NCI-H1105 (cell line): ENCODE measurements at regions not wholly inside any gene's neighbourhood (a gene's known extent, or its start where the extent isn't known, plus 50 kb on each side); places are given as distances from the start of the nearest gene placed in this dataset.

ENCODE experiments used
- DNase-seq: peaks from one replicate; lab custom pipeline; 2025; lab: John Stamatoyannopoulos, UW

- no peak for DNase-seq
These were observed 198.4 kb upstream of the KIAA1217 start for GRCh38 chr10:24010436-24010970.

GRCh38 chr10:24012249-24012803, 196.6 kb upstream of the KIAA1217 start:
- no peak for DNase-seq

GRCh38 chr10:24027107-24027506, 181.8 kb upstream of the KIAA1217 start:
- no peak for DNase-seq

GRCh38 chr10:24034571-24034970, 174.4 kb upstream of the KIAA1217 start:
- DNase-seq, result no peak

GRCh38 chr10:24035761-24036160, 173.2 kb upstream of the KIAA1217 start:
- no peak for DNase-seq

GRCh38 chr10:24039315-24039714, 169.6 kb upstream of the KIAA1217 start:
- DNase-seq, result no peak

GRCh38 chr10:24039897-24040296, 169.0 kb upstream of the KIAA1217 start:
- no peak for DNase-seq

GRCh38 chr10:24041034-24041433, 167.9 kb upstream of the KIAA1217 start:
- DNase-seq, result no peak

GRCh38 chr10:24041834-24042233, 167.1 kb upstream of the KIAA1217 start:
- DNase-seq, result no peak

- DNase-seq, result no peak
These were observed 166.1 kb upstream of the KIAA1217 start for GRCh38 chr10:24042884-24043283.

GRCh38 chr10:24046060-24046459, 162.9 kb upstream of the KIAA1217 start:
- DNase-seq, result no peak

GRCh38 chr10:24047176-24047575, 161.8 kb upstream of the KIAA1217 start:
- no peak for DNase-seq

- no peak for DNase-seq
These were observed 154.5 kb upstream of the KIAA1217 start for GRCh38 chr10:24054421-24054820.

- no peak for DNase-seq
These were observed 128.7 kb upstream of the KIAA1217 start for GRCh38 chr10:24080207-24080606.

GRCh38 chr10:24086296-24087086, 122.4 kb upstream of the KIAA1217 start:
- DNase-seq, result no peak

GRCh38 chr10:24091256-24091655, 117.7 kb upstream of the KIAA1217 start:
- no peak for DNase-seq

- no peak for DNase-seq
These were observed 112.7 kb upstream of the KIAA1217 start for GRCh38 chr10:24096281-24096680.

- DNase-seq, result no peak
These were observed 111.2 kb upstream of the KIAA1217 start for GRCh38 chr10:24097751-24098207.

GRCh38 chr10:24104895-24105294, 104.0 kb upstream of the KIAA1217 start:
- no peak for DNase-seq

- no peak for DNase-seq
These were observed 95.0 kb upstream of the KIAA1217 start for GRCh38 chr10:24113901-24114300.

GRCh38 chr10:24114556-24114955, 94.4 kb upstream of the KIAA1217 start:
- no peak for DNase-seq

GRCh38 chr10:24115403-24115802, 93.5 kb upstream of the KIAA1217 start:
- no peak for DNase-seq

GRCh38 chr10:24118246-24118645, 90.7 kb upstream of the KIAA1217 start:
- no peak for DNase-seq
